Fibroblast of lung (primary cell): ENCODE measurements at regions not wholly inside any gene's neighbourhood (a gene's known extent, or its start where the extent isn't known, plus 50 kb on each side); places are given as distances from the start of the nearest gene placed in this dataset.

Experiments used
- EZH2 ChIP-seq: IDR thresholded peaks from 2 replicates; pipeline ENCODE4 v1.5.1; 2012; ENCODE audit warnings: low read length, control low read depth, mild to moderate bottlenecking; ENCODE audit errors: missing control alignments
- TF ChIP-seq, protein P1 (sequence below), 2 donors: IDR thresholded peaks in 1 of 2; conservative IDR thresholded peaks in 1 of 2; 1 replicate in 1 of 2; 2 replicates in 1 of 2; pipeline ENCODE4 v1.5.1; 2011 to 2012; ENCODE audit warnings: low read length in 2 of 2, control low read depth in 1 of 2, inconsistent platforms in 1 of 2, low read depth in 1 of 2, mild to moderate bottlenecking in 1 of 2

DNA sequence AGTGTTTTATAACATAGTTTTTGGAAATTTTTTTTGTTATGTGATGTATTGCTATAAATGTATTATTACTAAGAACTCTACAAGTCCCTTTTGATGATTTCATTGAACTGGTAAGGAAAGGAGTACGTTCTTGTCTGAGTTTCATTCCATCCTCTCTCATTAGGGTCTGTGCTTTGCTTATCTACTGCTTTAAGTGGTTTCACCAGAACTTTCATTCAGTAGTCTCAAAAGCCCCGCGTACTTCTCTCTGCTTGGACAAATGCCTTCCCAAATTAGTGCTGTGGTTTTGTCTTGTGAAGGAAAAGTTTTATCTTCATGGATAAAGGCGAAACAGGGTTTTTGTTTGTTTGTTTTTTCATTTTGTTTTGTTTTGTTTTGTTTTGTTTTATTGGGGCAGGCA lies 469.8 kb upstream of the WWC1 start:
- TF ChIP-seq, protein P1, sequence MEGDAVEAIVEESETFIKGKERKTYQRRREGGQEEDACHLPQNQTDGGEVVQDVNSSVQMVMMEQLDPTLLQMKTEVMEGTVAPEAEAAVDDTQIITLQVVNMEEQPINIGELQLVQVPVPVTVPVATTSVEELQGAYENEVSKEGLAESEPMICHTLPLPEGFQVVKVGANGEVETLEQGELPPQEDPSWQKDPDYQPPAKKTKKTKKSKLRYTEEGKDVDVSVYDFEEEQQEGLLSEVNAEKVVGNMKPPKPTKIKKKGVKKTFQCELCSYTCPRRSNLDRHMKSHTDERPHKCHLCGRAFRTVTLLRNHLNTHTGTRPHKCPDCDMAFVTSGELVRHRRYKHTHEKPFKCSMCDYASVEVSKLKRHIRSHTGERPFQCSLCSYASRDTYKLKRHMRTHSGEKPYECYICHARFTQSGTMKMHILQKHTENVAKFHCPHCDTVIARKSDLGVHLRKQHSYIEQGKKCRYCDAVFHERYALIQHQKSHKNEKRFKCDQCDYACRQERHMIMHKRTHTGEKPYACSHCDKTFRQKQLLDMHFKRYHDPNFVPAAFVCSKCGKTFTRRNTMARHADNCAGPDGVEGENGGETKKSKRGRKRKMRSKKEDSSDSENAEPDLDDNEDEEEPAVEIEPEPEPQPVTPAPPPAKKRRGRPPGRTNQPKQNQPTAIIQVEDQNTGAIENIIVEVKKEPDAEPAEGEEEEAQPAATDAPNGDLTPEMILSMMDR (conservative IDR thresholded peaks at IDR 0.05 in 1 of 2, IDR thresholded peaks at IDR 0.05 in 1 of 2; ENCODE audit: low read depth in 1 of 2, low read length in 2 of 2): no peak
- TF ChIP-seq EZH2: no peak
